Spleen (tissue), 11 donors: ENCODE measurements at regions not wholly inside any gene's neighbourhood (a gene's known extent, or its start where the extent isn't known, plus 50 kb on each side); places are given as distances from the start of the nearest gene placed in this dataset.
"Not testable (repeated sequence)": the region's sequence is repeated elsewhere in the genome, so short reads cannot be mapped to it uniquely, and the experiment has no call there.

Experiments used
- DNase-seq: peaks from one replicate; pipeline ENCODE4 v3.0.0-alpha.2; 2020
- H3K27ac ChIP-seq, 8 donors: fragments of 200-600 bp; sonication (generic) in 7 of 8; 1 replicate in 4 of 8; 2 replicates in 4 of 8; pipeline versions ENCODE4 v1.5.0 to v1.8.0; 2016 to 2021; ENCODE audit warnings: inconsistent platforms in 4 of 8, mild to moderate bottlenecking in 4 of 8, moderate library complexity in 1 of 8
- H3K27me3 ChIP-seq, 7 donors: fragments of 200-600 bp; sonication (generic) in 6 of 7; replicated peaks in 1 of 7; 1 replicate in 4 of 7; 2 replicates in 3 of 7; pipeline versions ENCODE4 v1.5.0 to v1.8.0; 2016 to 2021; ENCODE audit warnings: inconsistent platforms in 3 of 7, mild to moderate bottlenecking in 1 of 7
- H3K36me3 ChIP-seq, 6 donors: fragments of 200-600 bp; sonication (generic) in 5 of 6; 1 replicate in 4 of 6; 2 replicates in 2 of 6; pipeline versions ENCODE4 v1.5.0 to v1.8.0; 2016 to 2021; ENCODE audit warnings: inconsistent platforms in 2 of 6
- H3K4me1 ChIP-seq, 6 donors: fragments of 200-600 bp; sonication (generic) in 5 of 6; 1 replicate in 3 of 6; 2 replicates in 3 of 6; pipeline versions ENCODE4 v1.5.0 to v1.8.0; 2016 to 2021; ENCODE audit warnings: inconsistent platforms in 3 of 6
- H3K4me3 ChIP-seq, 8 donors: fragments of 200-600 bp; sonication (generic) in 7 of 8; 1 replicate in 4 of 8; 2 replicates in 4 of 8; pipeline versions ENCODE4 v1.5.0 to v1.8.0; 2016 to 2021; ENCODE audit warnings: inconsistent platforms in 4 of 8, mild to moderate bottlenecking in 4 of 8, moderate library complexity in 2 of 8
- H3K9me3 ChIP-seq, 8 donors: fragments of 200-600 bp; sonication (generic) in 7 of 8; 1 replicate in 4 of 8; 2 replicates in 4 of 8; pipeline versions ENCODE4 v1.5.0 to v1.8.0; 2016 to 2021; ENCODE audit warnings: inconsistent platforms in 4 of 8
- POLR2A ChIP-seq, 3 donors: fragments of 450-650 bp; IDR thresholded peaks; one replicate each; pipeline ENCODE4 v1.5.1; 2017; ENCODE audit warnings: antibody characterized with exemption in 3 of 3, mild to moderate bottlenecking in 1 of 3
- POLR2AphosphoS5 ChIP-seq, 3 donors: sonication (generic); formaldehyde crosslinking; IDR thresholded peaks; one replicate each; pipeline ENCODE4 v1.5.1; 2017; ENCODE audit warnings: antibody characterized with exemption in 3 of 3
- WGBS, 5 donors: extraction: QIAGEN DNeasy Blood & Tissue Kit in 3 of 5; methylation state at CpG; one replicate each; pipeline versions ENCODE4 v1.1.5 to v1.1.7; 2013 to 2018; 5-methylcytosine and 5-hydroxymethylcytosine counted together
- intact Hi-C: fragments of 100-400 bp; cut with DNase I; formaldehyde crosslinking; loops from one replicate; pipeline ENCODE4 v1.15.0; 2023; ENCODE audit warnings: low total_unique reads
- TF ChIP-seq, protein P1 (sequence below), 11 experiments: fragments of 200-600 bp in 7 of 11; fragments of 450-650 bp in 4 of 11; sonication (generic) in 4 of 11; IDR thresholded peaks in 8 of 11; conservative IDR thresholded peaks in 3 of 11; 1 replicate in 7 of 11; 2 replicates in 4 of 11; pipeline versions ENCODE4 v1.4.0 to v1.8.0; 2016 to 2021; ENCODE audit warnings: antibody characterized with exemption in 11 of 11, inconsistent platforms in 4 of 11, mild to moderate bottlenecking in 1 of 11
- donor health status: healthy with polysubstance abuse.
- donor health status: DM: no; HTN: no; CAD: no; lungs with moderate emphysema.
- donor health status: DM: no; HTN: no; CAD: no.
- donor health status: Bipolar disorder and iron deficiency.
- donor health status: healthy.
- donor health status: DM: no; HTN: no; CAD: no.
- donor health status: DM: yes; HTN: yes; CAD: no.

DNA sequence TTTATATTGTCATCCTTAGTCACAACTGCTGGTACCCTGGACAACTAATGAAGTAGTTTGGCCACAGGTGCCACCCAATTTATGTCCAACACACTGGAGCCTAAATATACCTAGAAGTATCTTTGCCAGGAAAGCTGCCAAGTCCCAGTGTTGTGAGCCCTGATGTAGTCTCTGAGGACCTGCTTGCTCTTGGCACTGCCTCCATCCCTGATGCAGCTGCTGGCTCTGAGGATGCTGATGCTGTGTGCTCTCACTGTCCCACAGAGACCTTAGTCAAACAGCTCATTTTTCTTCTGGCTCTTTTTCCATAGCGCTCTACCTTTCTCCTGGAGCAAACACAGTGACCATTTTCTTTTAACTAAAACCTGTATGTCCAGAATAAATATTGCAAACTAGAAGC, 1535.4 kb upstream of the ADGRL3 start:
- Histone ChIP-seq H3K36me3 (no peaks in the 10 kb centered on the region), H3K4me1 (no peaks in the 10 kb centered on the region), H3K9me3 (peaks cover 0 to 26% (median 15%) of the 10 kb centered on the region in 8 donors), H3K4me3 (no peak overlapping the region), H3K27ac (no peak overlapping the region), H3K27me3 (no peaks in the 10 kb centered on the region)
- WGBS, 5 donors, result 93 to 100% (median 98%) methylated on average over 1 of the region's 1 CpG
- intact Hi-C loops, result no loop called here
- no peak for DNase-seq
- TF ChIP-seq POLR2A (IDR thresholded peaks at IDR 0.05), result no peak
- TF ChIP-seq, protein P1, sequence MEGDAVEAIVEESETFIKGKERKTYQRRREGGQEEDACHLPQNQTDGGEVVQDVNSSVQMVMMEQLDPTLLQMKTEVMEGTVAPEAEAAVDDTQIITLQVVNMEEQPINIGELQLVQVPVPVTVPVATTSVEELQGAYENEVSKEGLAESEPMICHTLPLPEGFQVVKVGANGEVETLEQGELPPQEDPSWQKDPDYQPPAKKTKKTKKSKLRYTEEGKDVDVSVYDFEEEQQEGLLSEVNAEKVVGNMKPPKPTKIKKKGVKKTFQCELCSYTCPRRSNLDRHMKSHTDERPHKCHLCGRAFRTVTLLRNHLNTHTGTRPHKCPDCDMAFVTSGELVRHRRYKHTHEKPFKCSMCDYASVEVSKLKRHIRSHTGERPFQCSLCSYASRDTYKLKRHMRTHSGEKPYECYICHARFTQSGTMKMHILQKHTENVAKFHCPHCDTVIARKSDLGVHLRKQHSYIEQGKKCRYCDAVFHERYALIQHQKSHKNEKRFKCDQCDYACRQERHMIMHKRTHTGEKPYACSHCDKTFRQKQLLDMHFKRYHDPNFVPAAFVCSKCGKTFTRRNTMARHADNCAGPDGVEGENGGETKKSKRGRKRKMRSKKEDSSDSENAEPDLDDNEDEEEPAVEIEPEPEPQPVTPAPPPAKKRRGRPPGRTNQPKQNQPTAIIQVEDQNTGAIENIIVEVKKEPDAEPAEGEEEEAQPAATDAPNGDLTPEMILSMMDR (IDR thresholded peaks at IDR 0.05 in 8 of 11, conservative IDR thresholded peaks at IDR 0.05 in 3 of 11), result no peak
- no peak for TF ChIP-seq POLR2AphosphoS5 (IDR thresholded peaks at IDR 0.05)

DNA sequence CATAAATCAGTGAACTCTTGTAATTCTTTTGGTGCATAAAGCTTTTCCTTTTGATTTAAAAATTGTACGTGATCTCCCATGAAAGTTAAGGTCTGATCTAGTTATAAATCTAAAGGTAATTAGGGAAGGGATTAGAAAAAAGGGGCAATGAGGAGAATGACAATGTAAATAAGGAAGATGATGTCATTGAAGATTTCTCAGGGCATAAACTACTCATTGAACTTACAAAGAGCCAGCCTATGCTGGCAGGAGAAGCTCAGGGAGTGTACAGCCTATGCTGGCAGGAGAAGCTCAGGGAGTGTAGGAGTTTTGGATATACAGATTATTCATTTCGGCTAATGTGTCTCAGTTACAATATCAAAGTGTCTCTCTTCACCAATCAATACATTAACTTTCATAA, 1533.5 kb upstream of the ADGRL3 start:
- no peak overlapping the region for H3K4me3 ChIP-seq
- WGBS, 5 donors, result 73 to 93% (median 83%) methylated on average over 2 of the region's 2 CpGs
- no peak for DNase-seq
- no peak overlapping the region for H3K27ac ChIP-seq
- no peaks in the 10 kb centered on the region for H3K27me3 ChIP-seq
- H3K36me3 ChIP-seq, result no peaks in the 10 kb centered on the region
- no peaks in the 10 kb centered on the region for H3K4me1 ChIP-seq
- intact Hi-C loops, result no loop called here
- TF ChIP-seq POLR2A (IDR thresholded peaks at IDR 0.05) (no peak), POLR2AphosphoS5 (IDR thresholded peaks at IDR 0.05) (no peak)
- TF ChIP-seq, protein P1 (IDR thresholded peaks at IDR 0.05 in 8 of 11, conservative IDR thresholded peaks at IDR 0.05 in 3 of 11), result no peak
- H3K9me3 ChIP-seq, result peaks cover 0 to 12% (median 6%) of the 10 kb centered on the region in 8 donors

DNA sequence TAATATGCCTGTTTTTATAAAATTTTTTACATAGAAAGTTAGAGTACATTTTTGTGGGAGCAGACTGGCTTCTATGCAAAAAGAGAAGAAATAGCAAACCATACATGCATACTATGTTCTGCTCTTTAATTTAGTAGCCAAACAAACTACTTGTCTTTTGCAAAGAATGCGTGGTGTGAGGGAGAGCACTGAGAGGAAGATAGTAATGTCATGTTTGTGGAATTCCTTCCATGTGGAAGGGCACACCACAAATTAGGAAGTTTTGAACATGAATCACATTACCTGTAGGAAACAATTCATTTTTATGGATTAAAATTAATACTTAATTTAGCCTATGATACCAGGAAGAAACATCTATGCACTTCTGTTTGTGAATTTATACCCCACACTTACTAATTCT, 1529.1 kb upstream of the ADGRL3 start:
- intact Hi-C loops, result no loop called here
- Histone ChIP-seq H3K4me1 (no peaks in the 10 kb centered on the region), H3K9me3 (peaks cover 0 to 5% (median 0%) of the 10 kb centered on the region in 8 donors), H3K27me3 (no peaks in the 10 kb centered on the region), H3K36me3 (no peaks in the 10 kb centered on the region), H3K4me3 (no peak overlapping the region), H3K27ac (no peak overlapping the region)
- TF ChIP-seq, protein P1 (IDR thresholded peaks at IDR 0.05 in 8 of 11, conservative IDR thresholded peaks at IDR 0.05 in 3 of 11), result no peak
- TF ChIP-seq POLR2A (IDR thresholded peaks at IDR 0.05) (no peak), POLR2AphosphoS5 (IDR thresholded peaks at IDR 0.05) (no peak)
- 69 to 85% (median 83%) methylated on average over 1 of the region's 1 CpG for WGBS, 5 donors
- no peak for DNase-seq

DNA sequence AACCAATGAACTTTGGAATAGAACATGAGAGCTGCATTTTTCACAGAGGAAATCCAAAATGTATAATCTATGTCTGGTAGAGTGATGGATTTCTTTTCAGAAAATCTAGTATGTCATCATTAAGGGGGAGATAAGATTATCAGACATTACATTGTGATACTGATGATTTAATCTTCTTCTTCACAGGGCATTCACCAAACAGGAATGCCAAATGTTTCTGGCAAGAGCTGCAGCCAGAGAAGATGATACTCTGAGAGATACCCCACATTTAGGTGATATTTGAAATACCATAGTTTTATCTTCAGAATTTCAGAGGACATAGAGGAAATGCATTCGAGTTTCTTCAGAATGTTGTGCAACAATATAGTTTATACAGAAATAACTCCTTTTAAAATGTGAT, 1523.7 kb upstream of the ADGRL3 start:
- TF ChIP-seq POLR2AphosphoS5 (IDR thresholded peaks at IDR 0.05), result no peak
- TF ChIP-seq POLR2A (IDR thresholded peaks at IDR 0.05), result no peak
- TF ChIP-seq, protein P1 (IDR thresholded peaks at IDR 0.05 in 8 of 11, conservative IDR thresholded peaks at IDR 0.05 in 3 of 11), result no peak
- Histone ChIP-seq H3K36me3 (no peaks in the 10 kb centered on the region), H3K9me3 (peaks cover 0 to 7% (median 0%) of the 10 kb centered on the region in 8 donors), H3K4me3 (no peak overlapping the region), H3K27ac (no peak overlapping the region), H3K27me3 (no peaks in the 10 kb centered on the region), H3K4me1 (no peaks in the 10 kb centered on the region)
- WGBS, 5 donors, result 45 to 72% (median 59%) methylated on average over 1 of the region's 1 CpG
- no peak for DNase-seq
- intact Hi-C loops, result no loop called here

DNA sequence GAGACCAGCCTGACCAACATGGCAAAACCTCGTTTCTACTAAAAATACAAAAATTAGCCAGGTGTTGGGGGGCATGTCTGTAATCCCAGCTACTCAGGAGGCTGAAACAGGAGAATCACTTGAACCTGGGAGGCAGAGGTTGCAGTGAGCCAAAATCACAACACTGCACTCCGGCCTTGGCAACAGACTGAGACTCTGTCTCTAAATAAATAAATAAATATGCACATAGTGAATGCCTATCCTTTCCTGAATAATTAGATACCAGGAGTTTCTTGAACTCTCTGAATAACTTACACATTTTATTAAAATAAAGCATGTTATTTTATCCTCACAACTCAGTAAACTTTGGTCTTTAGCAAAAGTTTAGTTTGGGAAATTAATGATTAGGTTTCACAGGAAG, 1523.1 kb upstream of the ADGRL3 start:
- H3K27ac ChIP-seq, H3K4me3 ChIP-seq, H3K27me3 ChIP-seq, H3K4me1 ChIP-seq, DNase-seq, intact Hi-C loops, H3K36me3 ChIP-seq, H3K9me3 ChIP-seq: not testable (repeated sequence)
- 70 to 89% (median 75%) methylated on average over 2 of the region's 2 CpGs for WGBS, 5 donors
